Activated CD8-positive, alpha-beta T cell treated with anti-CD3 and anti-CD28 coated beads for 36 hours (primary cell): ENCODE measurements at regions not wholly inside any gene's neighbourhood (a gene's known extent, or its start where the extent isn't known, plus 50 kb on each side); places are given as distances from the start of the nearest gene placed in this dataset.

ENCODE experiments used
- ATAC-seq: fragments of 200-7000 bp; cut with Tn5 transposase; one replicate; pipeline ENCODE4 v1.10.0; 2021; ENCODE audit warnings: mild to moderate bottlenecking, moderate library complexity
- CTCF ChIA-PET: fragments of 350-600 bp; sonication (Branson Sonifier 250); formaldehyde crosslinking; loops from one replicate; lab custom pipeline; 2021; ENCODE audit warnings: antibody characterized with exemption; lab: Charles Lee
- POLR2A ChIA-PET: fragments of 350-600 bp; sonication (Branson Sonifier 250); formaldehyde crosslinking; loops from one replicate; lab custom pipeline; 2021; ENCODE audit warnings: antibody characterized with exemption; lab: Charles Lee
- DNase-seq: peaks from one replicate; pipeline ENCODE4 v3.0.0-alpha.2; 2020
- H3K27ac Mint-ChIP-seq: one replicate; pipeline ENCODE4 v1.8.0; 2021; ENCODE audit warnings: mild to moderate bottlenecking, mixed read lengths
- H3K27me3 Mint-ChIP-seq: one replicate; pipeline ENCODE4 v1.8.0; 2021; ENCODE audit warnings: mixed read lengths
- H3K36me3 Mint-ChIP-seq: one replicate; pipeline ENCODE4 v1.8.0; 2021; ENCODE audit warnings: low read depth, mixed read lengths
- H3K4me1 Mint-ChIP-seq: one replicate; pipeline ENCODE4 v1.8.0; 2021; ENCODE audit warnings: low read depth, mixed read lengths
- H3K4me3 Mint-ChIP-seq: one replicate; pipeline ENCODE4 v1.8.0; 2021; ENCODE audit warnings: mild to moderate bottlenecking, moderate library complexity, mixed read lengths
- H3K9me3 Mint-ChIP-seq: one replicate; pipeline ENCODE4 v1.8.0; 2021; ENCODE audit warnings: mixed read lengths
- CTCF ChIP-seq: fragments of 200-600 bp; IDR thresholded peaks from one replicate; pipeline ENCODE4 v1.8.0; 2022; ENCODE audit warnings: antibody characterized with exemption, mild to moderate bottlenecking
- intact Hi-C: fragments of 100-400 bp; cut with micrococcal nuclease; formaldehyde crosslinking; loops from one replicate; pipeline ENCODE4 v1.10.0; 2022

- ATAC-seq (no peak), DNase-seq (no peak)
- H3K4me1 Mint-ChIP-seq, result peaks cover 51% of the 10 kb centered on the region
- H3K4me3 Mint-ChIP-seq, result no peak overlapping the region
- intact Hi-C loops, result no loop called here
- H3K27ac Mint-ChIP-seq, result no peak overlapping the region
- no peaks in the 10 kb centered on the region for H3K9me3 Mint-ChIP-seq
- ChIA-PET POLR2A (interaction anchor here (1.4 to 1.5 kb wide), 2 partner anchors 11 to 157 kb away, joined by 6 read pairs; partner anchors contain the start of gene JUN), CTCF (interaction anchor here (1.0 to 1.2 kb wide), 2 partner anchors 17 to 424 kb away, joined by 3 read pairs; no protein-coding TSS in a partner anchor)
- H3K36me3 Mint-ChIP-seq, result no peaks in the 10 kb centered on the region
- no peak for TF ChIP-seq CTCF
- H3K27me3 Mint-ChIP-seq, result no peaks in the 10 kb centered on the region
These were observed 156.0 kb upstream of the JUN start for GRCh38 chr1:58939666-58940370.

GRCh38 chr1:58941471-58942289, 157.8 kb upstream of the JUN start:
- ATAC-seq (peak; percentile 65), DNase-seq (peak; percentile 45)
- no peak overlapping the region for H3K4me3 Mint-ChIP-seq
- peaks cover 61% of the 10 kb centered on the region for H3K4me1 Mint-ChIP-seq
- intact Hi-C loops, result no loop called here
- peaks cover 6% of the 10 kb centered on the region for H3K9me3 Mint-ChIP-seq
- H3K36me3 Mint-ChIP-seq, result no peaks in the 10 kb centered on the region
- POLR2A ChIA-PET, result interaction anchor here (0.7 to 1.4 kb wide), 3 partner anchors 12 to 160 kb away, joined by 3 to 6 read pairs (median 5); no protein-coding TSS in a partner anchor
- TF ChIP-seq CTCF, result no peak
- peak overlapping the region; percentile 82 for H3K27ac Mint-ChIP-seq
- CTCF ChIA-PET, result interaction anchor here (1.0 to 1.3 kb wide), 6 partner anchors 10 to 179 kb away, joined by 3 to 4 read pairs (median 3); no protein-coding TSS in a partner anchor
- no peaks in the 10 kb centered on the region for H3K27me3 Mint-ChIP-seq

GRCh38 chr1:58942759-58943191, 158.9 kb upstream of the JUN start:
- Mint-ChIP-seq H3K36me3 (no peaks in the 10 kb centered on the region), H3K27me3 (no peaks in the 10 kb centered on the region), H3K27ac (peak overlapping the region; percentile 82), H3K4me3 (no peak overlapping the region), H3K9me3 (peaks cover 6% of the 10 kb centered on the region), H3K4me1 (peaks cover 63% of the 10 kb centered on the region)
- CTCF ChIA-PET, result interaction anchor here (1.0 to 1.3 kb wide), 5 partner anchors 11 to 180 kb away, joined by 3 to 4 read pairs (median 3); no protein-coding TSS in a partner anchor
- intact Hi-C loops, result no loop called here
- POLR2A ChIA-PET, result interaction anchor here (0.7 kb wide), 1 partner anchor 152 kb away, joined by 3 read pairs; no protein-coding TSS in a partner anchor
- no peak for TF ChIP-seq CTCF
- no peak for DNase-seq
- no peak for ATAC-seq

- DNase-seq (no peak), ATAC-seq (peak; percentile 38)
- Mint-ChIP-seq H3K36me3 (no peaks in the 10 kb centered on the region), H3K27ac (peak overlapping the region; percentile 41), H3K4me1 (peaks cover 67% of the 10 kb centered on the region), H3K9me3 (peaks cover 6% of the 10 kb centered on the region), H3K4me3 (no peak overlapping the region), H3K27me3 (no peaks in the 10 kb centered on the region)
- no peak for TF ChIP-seq CTCF
- intact Hi-C loops, result no loop called here
- ChIA-PET CTCF (no interaction called here), POLR2A (no interaction called here)
These were observed 159.9 kb upstream of the JUN start for GRCh38 chr1:58943776-58944175.
